ENCODE measurements at regions not wholly inside any gene's neighbourhood (a gene's known extent, or its start where the extent isn't known, plus 50 kb on each side); places are given as distances from the start of the nearest gene placed in this dataset.

DNA sequence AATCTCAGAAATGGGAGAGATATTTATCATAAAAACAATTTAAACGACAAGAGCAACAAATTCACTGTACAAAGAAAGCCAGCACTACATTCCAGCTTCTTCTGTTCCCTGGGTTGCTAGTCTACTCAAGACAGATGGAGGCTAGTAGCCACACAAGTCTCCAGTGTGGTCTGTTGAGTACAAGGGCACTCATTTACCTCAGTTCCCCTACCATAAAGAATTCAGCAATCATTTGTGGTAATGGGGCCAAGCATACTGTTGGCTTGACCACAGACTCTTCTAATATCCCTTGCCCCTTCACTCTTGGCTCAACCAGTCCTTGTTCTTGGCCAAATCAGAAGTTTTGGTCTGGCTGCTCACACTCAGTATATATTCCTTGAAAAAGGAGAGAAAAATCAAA, 212.3 kb downstream of the COX18 start:
- TF ChIP-seq, protein P1, sequence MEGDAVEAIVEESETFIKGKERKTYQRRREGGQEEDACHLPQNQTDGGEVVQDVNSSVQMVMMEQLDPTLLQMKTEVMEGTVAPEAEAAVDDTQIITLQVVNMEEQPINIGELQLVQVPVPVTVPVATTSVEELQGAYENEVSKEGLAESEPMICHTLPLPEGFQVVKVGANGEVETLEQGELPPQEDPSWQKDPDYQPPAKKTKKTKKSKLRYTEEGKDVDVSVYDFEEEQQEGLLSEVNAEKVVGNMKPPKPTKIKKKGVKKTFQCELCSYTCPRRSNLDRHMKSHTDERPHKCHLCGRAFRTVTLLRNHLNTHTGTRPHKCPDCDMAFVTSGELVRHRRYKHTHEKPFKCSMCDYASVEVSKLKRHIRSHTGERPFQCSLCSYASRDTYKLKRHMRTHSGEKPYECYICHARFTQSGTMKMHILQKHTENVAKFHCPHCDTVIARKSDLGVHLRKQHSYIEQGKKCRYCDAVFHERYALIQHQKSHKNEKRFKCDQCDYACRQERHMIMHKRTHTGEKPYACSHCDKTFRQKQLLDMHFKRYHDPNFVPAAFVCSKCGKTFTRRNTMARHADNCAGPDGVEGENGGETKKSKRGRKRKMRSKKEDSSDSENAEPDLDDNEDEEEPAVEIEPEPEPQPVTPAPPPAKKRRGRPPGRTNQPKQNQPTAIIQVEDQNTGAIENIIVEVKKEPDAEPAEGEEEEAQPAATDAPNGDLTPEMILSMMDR (IDR thresholded peaks at IDR 0.05) = no peak
- TF ChIP-seq TEAD4 (CRISPR knock-in tag; IDR thresholded peaks at IDR 0.05) = no peak
- no peak for TF ChIP-seq ZNF416 (CRISPR knock-in tag; IDR thresholded peaks at IDR 0.05)
- TF ChIP-seq NR3C1 (CRISPR knock-in tag; conservative IDR thresholded peaks at IDR 0.05; ENCODE audit: low read depth) = no peak
- TF ChIP-seq, protein P2, sequence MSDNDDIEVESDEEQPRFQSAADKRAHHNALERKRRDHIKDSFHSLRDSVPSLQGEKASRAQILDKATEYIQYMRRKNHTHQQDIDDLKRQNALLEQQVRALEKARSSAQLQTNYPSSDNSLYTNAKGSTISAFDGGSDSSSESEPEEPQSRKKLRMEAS (CRISPR knock-in tag; IDR thresholded peaks at IDR 0.05) = no peak
- TF ChIP-seq, protein P3, sequence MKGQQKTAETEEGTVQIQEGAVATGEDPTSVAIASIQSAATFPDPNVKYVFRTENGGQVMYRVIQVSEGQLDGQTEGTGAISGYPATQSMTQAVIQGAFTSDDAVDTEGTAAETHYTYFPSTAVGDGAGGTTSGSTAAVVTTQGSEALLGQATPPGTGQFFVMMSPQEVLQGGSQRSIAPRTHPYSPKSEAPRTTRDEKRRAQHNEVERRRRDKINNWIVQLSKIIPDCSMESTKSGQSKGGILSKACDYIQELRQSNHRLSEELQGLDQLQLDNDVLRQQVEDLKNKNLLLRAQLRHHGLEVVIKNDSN (CRISPR knock-in tag; IDR thresholded peaks at IDR 0.05) = no peak
- no peak for TF ChIP-seq ZNF263 (CRISPR knock-in tag; IDR thresholded peaks at IDR 0.05; ENCODE audit: low read depth)
- TF ChIP-seq NR2C2 (CRISPR knock-in tag; IDR thresholded peaks at IDR 0.05) = no peak
- TF ChIP-seq, protein P4, sequence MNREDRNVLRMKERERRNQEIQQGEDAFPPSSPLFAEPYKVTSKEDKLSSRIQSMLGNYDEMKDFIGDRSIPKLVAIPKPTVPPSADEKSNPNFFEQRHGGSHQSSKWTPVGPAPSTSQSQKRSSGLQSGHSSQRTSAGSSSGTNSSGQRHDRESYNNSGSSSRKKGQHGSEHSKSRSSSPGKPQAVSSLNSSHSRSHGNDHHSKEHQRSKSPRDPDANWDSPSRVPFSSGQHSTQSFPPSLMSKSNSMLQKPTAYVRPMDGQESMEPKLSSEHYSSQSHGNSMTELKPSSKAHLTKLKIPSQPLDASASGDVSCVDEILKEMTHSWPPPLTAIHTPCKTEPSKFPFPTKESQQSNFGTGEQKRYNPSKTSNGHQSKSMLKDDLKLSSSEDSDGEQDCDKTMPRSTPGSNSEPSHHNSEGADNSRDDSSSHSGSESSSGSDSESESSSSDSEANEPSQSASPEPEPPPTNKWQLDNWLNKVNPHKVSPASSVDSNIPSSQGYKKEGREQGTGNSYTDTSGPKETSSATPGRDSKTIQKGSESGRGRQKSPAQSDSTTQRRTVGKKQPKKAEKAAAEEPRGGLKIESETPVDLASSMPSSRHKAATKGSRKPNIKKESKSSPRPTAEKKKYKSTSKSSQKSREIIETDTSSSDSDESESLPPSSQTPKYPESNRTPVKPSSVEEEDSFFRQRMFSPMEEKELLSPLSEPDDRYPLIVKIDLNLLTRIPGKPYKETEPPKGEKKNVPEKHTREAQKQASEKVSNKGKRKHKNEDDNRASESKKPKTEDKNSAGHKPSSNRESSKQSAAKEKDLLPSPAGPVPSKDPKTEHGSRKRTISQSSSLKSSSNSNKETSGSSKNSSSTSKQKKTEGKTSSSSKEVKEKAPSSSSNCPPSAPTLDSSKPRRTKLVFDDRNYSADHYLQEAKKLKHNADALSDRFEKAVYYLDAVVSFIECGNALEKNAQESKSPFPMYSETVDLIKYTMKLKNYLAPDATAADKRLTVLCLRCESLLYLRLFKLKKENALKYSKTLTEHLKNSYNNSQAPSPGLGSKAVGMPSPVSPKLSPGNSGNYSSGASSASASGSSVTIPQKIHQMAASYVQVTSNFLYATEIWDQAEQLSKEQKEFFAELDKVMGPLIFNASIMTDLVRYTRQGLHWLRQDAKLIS (CRISPR knock-in tag; IDR thresholded peaks at IDR 0.05; ENCODE audit: borderline replicate concordance) = no peak
- TF ChIP-seq JAZF1 (CRISPR knock-in tag; IDR thresholded peaks at IDR 0.05) = no peak
- no peak for TF ChIP-seq HMGA2 (CRISPR knock-in tag; IDR thresholded peaks at IDR 0.05)
- TF ChIP-seq, protein P5, sequence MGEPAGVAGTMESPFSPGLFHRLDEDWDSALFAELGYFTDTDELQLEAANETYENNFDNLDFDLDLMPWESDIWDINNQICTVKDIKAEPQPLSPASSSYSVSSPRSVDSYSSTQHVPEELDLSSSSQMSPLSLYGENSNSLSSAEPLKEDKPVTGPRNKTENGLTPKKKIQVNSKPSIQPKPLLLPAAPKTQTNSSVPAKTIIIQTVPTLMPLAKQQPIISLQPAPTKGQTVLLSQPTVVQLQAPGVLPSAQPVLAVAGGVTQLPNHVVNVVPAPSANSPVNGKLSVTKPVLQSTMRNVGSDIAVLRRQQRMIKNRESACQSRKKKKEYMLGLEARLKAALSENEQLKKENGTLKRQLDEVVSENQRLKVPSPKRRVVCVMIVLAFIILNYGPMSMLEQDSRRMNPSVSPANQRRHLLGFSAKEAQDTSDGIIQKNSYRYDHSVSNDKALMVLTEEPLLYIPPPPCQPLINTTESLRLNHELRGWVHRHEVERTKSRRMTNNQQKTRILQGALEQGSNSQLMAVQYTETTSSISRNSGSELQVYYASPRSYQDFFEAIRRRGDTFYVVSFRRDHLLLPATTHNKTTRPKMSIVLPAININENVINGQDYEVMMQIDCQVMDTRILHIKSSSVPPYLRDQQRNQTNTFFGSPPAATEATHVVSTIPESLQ (CRISPR knock-in tag; IDR thresholded peaks at IDR 0.05) = no peak
- no peak for TF ChIP-seq ZNF121 (CRISPR knock-in tag; IDR thresholded peaks at IDR 0.05)

All from WTC11 (cell line).